ENCODE measurements at regions not wholly inside any gene's neighbourhood (a gene's known extent, or its start where the extent isn't known, plus 50 kb on each side); places are given as distances from the start of the nearest gene placed in this dataset.

DNA sequence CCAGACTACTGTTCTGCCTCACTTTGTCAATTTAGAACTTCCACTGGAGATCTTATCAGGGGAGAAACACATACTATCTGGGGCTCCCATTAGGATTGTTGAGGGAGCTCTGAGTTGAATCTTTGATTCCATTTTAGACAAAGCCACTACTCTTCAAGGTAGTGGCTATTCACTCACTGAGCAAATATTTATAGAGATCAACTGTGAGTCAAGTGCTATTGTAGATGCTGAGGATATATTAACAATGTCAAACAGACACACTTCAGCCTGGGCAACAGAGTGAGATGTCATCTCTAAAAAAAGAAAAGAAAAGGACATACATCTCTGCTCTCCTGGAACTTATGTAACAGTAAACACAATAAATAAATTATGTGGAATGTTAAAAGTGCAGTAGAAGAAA, 315.3 kb downstream of the PTEN start:
- DNase-seq, result no peak

DNA sequence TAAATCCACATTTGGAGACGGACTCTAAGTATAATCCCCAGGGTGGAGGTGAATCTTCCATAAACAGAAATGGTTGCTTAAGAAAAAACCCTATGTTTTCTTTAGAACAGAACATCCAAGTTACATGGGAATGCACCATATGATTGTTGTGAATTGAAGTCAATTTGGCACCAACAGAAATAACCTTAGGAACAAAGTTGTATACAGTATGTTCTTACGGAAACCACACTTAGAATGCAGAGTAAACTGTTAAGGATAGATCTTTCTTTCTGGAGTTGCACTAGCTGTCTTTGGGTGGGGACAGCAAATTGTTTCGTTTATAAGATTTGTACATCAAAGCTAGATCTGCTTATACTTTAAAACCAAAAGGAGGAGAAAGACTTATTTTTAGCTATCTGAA, 316.4 kb downstream of the PTEN start:
- DNase-seq, result no peak

DNA sequence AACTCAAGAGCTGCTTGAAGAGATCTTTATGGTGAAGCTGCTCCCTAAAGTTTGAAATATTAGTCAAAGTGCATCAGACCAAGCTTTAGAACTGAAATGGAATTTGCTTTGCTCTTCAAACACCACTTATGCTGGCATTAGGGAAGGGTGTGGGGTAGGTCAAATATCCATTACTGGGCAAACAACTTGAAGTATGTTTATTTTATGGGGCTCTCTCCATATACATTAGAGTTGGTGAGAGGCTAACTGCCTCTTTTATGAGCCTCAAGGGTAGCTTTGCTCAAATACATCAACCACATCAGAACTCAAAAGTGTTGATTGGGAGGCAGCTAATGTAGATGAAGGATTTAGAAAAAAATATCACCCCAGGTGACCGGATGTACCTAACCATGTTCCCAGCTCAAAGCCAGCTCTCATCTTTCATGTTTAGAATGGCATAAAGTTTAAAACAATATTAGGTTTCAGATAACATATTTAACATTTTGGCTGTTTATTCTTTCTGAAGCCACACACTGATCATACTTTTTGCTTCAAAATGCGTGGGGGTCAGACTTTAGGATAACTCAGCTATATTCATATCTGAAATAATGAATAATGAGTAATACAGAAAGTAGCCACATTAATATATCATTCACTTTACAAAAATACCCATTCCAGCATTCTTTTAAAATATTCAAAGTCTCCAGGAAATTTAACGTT, 318.6 kb downstream of the PTEN start:
- DNase-seq, result no peak

DNA sequence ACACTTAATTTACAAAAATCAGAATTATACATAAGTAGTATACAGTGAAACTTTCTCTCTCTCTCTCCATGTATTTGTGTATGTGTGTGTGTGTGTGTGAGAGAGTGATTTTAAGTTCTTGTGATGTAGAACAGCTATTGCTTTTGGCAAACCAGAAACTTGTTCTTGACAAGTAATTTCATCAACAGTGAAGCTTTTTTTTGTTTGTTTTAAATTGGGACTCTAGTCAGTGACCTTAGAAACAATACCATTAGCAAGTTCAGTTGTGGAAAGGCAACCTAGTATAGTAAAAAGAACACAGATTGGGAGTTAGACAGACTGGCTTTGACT, 319.1 kb downstream of the PTEN start:
- DNase-seq, result no peak

DNA sequence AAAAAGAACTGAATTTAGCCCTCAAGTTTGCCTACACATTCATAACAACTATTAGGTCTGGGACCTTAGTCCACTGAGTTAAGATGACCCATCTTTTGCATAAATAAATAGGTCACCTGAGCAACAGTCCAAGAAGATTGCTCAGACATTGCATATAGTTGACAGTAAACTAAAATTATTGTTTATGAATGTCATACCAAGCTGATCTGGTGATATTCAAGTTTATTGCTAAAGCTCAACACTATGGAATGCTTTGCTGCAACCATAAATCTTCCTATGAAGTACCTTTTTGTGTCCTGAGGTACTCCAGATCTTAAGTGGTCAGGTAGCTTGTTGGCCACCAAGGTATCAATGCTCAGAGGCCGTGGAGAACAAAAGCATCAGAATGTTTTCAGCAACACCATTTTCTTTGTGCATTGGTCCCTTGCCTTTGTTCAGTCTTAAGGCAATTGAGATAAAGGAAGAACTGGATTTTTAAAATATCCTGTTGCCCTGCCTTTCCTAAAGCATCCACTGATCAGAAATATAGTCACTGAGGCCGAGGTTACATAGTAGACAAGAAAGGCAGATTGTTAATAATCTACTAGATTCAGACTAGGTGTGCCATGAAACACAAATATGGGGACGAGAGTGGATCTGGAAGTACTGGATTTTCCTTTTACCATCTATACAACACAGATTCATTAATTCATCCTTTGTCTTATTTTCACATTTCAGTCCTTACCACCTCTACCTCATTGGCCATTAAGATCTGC, 321.3 kb downstream of the PTEN start:
- DNase-seq, result no peak

DNA sequence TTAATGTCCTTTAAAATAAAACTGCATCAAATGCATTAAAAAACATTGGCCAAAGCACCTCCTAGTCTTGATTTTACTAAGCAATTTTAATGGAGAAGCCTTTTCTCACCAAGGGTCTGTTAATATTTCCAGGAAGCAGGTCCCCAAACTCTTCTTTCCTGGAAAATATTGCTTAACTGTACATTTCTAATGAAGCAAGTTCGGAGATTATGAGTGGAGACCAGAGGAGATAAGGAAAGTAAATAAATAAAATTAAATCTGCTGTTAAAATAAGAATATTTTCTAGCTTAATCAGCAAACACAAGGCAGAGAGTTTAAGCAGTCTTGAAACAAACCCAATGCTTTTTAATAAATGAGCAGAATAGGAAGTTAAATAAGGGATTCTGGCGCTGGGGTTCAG, 322.4 kb downstream of the PTEN start:
- DNase-seq, result no peak

DNA sequence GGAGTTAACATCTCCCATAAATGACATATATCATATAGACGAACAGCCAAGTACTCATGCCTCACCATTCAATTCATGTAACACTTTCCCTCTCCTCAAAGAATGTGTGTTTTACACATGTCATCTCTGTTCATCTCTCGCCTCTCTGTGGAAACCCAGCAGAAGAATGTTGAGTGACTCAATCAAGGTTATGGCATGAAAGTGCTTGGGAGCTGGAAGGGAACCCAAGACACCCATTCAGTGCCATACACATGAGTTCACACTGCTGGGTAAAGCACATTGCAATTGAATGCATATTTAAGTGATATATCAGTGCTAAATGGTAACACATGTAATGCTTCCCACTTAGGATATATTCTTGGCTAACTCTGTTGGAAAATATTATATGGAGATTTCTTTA, 322.9 kb downstream of the PTEN start:
- no peak for DNase-seq

DNA sequence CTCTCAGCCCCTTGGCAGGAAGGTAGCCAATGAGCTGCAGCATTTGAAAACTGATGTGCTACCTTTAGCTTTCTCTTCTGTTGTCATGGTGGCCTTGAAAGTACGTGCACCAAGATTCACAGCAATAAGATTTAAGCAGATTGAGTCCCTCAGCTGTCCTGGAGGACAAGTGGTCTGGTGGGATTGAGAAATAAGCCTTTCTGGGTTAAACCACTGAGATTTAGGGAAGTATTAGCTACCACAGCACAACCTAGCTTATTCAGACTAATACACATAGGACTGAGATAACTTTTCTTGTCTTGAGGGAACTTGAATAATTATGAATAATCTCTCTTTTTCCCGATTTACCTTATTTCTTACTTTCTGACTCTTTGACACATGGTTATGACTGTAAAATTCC, 324.0 kb downstream of the PTEN start:
- DNase-seq, result peak; percentile 85

DNA sequence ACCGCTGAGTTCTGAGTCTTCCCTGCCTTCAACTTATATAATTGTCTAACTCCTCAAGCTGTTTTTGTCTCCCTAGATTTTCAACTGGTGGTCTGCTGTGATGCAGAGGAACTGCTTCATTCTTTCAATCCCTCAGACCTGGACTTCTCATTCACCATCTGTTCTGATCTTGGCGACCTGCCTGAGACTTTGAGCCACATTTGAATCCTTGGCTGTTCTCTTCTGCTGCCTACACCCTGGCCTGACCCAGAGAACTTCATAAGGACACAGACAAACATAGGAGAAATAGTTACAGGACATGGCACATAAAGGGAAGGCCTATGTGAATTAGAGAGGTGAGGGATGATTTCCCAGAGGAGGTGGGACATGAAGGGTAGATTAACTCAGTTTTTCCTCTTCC, 326.7 kb downstream of the PTEN start:
- no peak for DNase-seq

DNA sequence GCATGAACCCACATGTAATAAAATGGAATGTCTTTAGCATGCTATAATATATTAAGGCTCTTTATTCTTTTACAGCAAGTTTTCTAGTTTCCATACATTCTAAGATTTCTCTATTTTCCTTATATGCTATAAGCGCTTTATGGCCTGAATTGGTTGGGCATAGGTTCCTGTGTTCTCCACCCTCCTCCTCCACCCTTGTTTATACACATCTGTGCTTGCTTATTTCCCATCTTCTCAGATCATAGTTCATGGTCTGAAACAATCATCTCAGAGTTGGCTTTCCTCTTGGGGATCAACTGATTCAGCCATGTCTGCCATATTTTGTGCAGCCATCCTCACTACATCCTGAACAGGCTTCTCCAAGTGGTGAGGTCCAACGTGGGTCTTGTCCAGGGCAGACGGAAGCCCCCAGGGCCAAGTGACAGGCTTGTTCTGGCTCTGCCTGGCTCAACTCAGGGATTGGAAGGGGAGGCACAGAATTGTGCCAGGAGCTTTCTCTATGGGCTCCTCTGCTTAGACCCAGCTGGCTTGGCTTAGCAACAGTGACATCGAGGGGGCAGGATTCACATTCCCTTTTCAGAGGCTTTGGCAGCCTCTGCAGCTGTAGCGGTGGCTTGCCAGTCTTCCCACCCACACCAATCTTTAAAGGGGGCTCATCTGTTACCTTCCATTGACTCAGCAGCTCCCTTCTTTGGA, 327.3 kb downstream of the PTEN start:
- DNase-seq, result no peak

DNA sequence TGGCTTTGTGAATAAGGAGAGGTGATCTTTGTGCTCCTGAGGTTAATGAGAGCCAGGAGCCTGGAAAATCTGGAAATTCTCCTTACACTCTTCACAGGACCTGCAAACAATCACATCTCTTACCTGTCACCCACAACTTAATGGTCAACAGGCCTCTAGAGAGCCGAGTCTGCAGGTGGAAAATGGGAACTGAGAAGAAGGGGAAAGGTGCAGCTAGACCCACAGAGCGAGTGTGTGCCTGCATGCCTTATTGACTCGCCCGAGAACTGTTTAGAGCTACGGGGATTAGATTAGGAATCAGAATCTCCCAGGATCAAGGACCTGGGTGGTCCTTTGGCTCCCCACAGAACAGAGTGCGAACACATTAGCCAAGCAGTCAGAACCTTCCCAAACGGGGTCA, 329.6 kb downstream of the PTEN start:
- no peak for DNase-seq

DNA sequence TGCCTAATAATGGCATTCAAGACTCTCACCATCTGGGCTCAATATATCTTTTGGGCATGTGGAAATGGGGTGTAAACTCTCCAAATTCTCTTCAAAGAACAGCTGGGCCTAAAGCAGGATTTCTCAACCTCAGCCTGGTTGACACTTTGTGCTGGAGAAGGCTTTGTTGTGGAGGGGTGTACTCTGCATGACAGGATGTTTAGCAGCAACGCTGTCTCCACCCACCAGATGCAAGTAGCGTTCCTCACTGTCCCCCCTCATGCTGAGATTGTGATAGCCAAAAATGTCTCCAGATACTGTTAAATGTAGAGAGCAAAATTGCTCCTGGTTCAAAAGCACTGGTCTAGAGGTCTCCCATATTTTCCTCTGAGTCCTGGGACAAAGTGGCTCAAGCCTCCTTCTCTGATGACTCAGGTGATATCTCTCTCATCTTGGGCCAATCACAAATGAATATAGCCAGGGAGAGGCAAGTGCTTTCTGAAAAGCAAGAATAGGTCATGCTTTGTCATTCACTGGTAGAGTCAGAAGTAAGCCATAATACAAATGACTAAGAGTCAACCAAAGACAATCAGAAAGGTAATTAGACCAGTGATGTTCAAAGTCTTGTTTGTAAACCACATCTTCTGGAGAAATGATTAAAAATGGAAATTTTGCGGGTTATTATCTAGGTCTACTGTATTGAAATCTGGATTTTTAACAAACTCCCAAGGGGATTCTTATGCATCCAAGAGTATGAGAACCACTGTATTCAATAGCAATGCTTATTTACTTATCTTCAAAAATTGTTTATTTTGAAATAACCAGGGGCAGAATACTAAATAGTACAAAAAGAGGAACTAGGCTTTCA, 330.8 kb downstream of the PTEN start:
- DNase-seq, result no peak

DNA sequence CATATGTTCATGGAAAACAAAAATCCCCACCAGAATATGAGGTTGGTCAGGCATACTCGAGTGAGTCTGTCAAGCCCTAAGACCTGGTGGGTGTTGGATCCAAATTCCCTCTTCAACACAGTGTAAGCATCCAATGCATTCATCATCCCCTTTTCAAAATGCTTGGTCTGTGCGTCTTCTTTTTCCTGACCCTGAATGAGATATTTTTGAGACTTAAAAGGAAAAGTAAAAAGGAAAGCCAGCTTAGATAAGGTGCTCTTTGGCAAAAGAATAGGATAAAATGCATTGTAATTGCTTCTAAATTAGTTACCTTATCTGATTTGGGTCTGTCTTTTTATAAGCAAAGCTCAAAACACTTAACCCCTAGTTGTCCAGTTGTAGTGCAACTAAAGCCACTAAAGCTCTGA, 331.5 kb downstream of the PTEN start:
- DNase-seq, result no peak

DNA sequence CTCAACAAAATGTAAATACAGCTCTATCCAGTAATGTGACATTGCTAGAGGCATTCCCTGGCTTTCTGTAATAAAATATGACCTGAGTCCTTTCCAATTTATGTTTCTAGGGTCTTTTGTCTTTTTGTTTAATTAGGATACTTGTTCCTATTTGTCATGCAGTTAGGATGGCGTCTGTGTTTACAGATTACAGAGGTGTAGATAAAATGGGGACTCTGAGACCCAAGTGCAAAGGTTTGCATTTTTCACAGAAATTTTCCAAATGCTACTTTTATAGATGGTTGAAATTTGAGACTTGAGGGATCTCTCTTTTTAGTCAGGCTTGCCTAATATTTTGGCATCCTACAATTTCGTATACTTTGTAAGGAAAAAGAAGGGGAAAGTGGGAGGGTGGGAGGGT, 332.4 kb downstream of the PTEN start:
- DNase-seq, result no peak

DNA sequence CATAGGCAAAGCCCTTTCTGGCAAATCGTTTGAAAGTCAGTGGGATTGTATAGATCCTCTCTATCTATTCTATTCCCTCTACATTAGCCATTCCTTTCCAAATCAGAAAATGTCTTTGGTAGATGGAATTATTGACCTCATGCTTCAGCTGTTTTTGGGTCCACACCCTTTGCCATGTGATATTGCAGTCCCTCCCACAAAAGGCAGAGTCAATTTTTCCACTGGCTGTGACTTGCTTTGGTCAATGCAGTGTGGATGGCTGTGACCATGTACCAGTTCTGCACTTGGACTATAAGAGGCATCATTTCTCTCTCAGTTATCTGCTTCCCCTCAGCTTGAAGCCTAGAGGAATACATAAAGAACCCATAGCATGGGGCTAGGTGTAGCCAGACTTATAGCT, 332.9 kb downstream of the PTEN start:
- DNase-seq, result no peak

DNA sequence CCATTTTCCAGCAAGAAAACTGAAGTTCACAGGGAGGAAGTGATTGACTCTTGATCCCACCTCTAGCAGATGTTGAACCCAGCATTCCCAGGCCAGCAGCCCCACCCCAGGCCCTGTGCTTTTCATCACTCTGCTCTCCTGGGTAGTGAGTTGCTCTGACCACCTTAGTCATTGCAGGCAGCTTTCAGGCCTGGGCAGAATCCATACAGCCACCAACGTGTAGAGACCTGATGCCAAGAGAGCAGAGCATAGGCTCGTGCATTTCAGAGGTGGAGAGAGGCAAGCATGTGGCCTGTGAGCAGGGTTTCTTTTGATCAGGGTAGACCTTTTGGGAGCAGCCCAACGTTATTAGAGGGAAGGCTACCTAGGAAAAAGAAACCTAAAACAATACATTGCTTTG, 334.6 kb downstream of the PTEN start:
- DNase-seq, result no peak

DNA sequence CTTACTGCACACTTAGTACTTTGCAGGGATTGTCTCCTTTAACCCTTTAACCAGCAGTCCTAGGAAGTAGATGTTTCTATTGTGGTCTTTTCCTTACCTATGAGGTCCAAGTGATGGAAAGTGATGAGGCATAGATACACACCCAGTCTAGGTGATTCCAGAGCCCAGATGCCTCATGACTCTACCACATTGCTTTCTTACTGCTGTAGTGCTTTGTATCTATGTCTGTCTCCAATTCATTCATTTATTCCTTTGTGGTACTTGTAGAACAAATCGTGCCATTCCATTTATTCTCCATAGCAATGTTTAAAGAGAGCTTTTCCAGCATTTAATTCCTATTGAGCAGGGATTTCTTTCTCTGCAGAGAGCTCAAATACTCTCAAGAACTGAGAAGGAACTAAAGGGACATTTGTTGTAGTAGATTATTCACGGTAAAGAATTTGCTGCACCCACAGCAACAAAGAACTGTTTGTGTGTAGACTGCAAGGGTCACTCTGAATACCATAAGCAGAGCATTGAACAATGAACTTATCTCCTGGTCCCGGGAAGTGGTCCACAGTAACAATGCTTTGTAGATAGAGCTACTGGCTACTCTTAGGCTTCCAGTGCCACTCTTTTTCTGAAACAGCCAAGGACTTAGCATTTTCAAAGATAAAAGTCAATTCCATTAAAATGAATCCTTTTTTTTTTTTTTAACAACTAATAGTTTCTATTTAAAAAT, 337.0 kb downstream of the PTEN start:
- no peak for DNase-seq

DNA sequence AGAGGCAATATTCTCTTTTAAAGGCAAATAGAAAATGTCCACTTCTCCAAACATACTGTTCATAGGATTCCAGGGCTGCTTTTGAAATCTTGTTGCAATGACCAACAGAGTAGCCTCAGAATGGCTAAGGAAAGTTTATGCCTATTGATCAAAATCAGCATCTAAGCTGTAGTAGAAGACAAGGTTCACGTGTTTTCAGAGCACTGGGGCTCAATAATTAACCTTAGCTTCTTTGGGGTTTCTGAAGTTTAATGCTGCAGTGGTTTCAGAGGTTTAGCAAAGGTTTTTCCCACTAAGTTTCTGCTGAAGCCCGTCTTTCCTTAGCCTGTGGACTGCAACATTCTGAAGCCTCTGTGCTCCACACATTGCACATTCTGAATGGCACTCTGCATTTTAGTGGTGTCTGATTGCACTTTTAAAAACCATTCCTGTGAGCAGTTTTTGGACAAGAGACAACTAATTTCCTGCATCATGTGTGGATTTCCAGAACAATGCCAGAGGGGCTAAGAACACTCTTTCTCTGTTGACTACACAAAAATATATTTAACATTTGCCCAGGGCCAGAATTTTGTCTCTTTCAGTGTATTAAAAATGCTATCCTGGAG, 342.5 kb downstream of the PTEN start:
- DNase-seq, result no peak

DNA sequence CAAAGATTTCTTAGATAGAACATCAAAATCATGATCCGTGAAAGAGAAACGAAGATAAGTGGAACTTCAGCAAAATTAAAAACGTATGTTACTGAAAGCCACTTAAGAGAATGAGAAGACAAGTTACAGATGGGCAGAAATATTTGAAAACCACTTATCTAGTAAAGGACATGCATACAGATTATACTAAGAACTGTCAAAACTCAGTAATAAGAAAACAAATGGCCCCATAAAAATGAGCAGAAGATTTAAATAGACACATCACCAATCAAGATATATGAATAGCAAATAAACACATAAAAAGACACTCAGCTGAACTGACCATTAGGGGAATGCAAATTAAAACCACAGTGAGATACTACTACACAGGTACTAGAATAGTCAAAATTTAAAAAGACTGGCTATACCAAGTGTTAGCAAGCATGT, 343.7 kb downstream of the PTEN start:
- DNase-seq, result no peak

DNA sequence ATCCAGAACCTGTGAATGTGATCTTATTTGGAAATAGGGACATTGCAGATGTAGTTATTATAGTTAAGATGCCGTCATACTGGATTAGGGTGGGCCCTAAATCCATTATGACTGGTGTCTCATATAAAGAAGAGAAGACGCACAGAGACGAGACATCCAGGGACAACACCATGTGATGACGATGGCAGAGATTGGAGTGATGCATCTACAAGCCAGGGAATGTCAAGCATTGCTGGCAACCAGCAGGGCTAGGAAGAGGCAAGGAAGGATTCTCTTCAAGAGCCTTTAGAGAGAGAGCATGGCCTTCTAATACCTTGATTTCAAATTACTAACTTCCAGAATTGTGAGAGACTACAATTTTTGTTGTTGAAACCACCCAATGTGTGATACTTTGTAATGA, 345.8 kb downstream of the PTEN start:
- DNase-seq, result no peak

DNA sequence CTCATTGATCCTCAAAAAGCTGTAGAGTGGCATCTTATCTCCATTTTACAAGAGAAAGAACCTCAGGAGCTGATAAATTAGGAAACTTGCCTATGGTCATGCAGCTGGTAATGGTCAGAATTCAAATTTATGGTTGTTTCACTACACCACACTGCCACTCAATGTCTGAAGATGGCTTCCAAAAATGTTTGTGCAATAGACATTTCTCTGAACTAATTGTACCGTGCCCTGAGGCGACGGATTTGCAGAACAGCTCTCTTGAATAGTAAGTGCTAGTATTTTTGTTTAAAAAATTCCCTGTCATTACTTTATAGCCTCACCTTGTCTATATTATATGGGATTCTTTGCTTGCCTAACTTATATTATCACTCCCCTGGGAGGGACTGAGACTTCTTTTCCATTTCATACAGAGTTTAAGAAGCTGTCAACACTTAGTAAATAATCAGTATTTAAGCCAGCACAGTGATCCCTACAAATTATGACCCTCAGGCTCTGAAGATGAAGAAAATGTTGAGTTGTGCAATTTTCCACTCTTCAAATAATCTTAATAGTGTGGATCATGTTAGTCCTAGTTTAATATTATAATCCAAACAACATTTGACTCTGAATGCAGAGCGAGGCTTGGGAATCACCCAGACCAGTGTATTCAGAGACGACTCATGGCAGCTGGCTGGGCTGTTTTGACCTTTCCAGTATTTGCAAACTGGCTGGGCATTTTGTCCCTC, 346.6 kb downstream of the PTEN start:
- DNase-seq, result peak; percentile 30

DNA sequence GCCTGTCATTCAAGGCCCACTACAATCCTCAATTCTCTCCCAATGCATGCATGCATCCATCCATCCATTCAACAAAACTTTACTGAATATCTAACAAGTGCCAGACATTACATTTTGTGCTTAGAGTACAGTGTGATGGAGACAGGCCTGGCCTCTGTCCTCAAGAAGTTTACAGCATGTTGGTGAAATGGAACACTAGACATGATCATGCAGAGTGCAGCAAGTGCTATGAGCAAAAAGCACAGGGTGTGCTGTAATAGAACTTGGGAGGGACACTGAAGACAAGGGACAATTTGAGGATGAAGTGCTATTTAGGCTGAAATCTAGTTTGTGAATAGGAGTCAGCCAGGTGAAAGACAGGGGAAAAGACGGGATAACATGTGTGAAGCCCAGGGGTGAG, 347.8 kb downstream of the PTEN start:
- no peak for DNase-seq
